ENCODE measurements at regions not wholly inside any gene's neighbourhood (a gene's known extent, or its start where the extent isn't known, plus 50 kb on each side); places are given as distances from the start of the nearest gene placed in this dataset.

GRCh38 chr16:7839568-7839967, 506.9 kb downstream of the RBFOX1 start:
- no peak for TF ChIP-seq CTCF (conservative IDR thresholded peaks at IDR 0.05; ENCODE audit: low read length)
- no peak for TF ChIP-seq EZH2phosphoT487 (IDR thresholded peaks at IDR 0.05; ENCODE audit: borderline replicate concordance, low read depth, low read length)

Data from OCI-LY7 (cell line).